ENCODE measurements at regions not wholly inside any gene's neighbourhood (a gene's known extent, or its start where the extent isn't known, plus 50 kb on each side); places are given as distances from the start of the nearest gene placed in this dataset.

DNA sequence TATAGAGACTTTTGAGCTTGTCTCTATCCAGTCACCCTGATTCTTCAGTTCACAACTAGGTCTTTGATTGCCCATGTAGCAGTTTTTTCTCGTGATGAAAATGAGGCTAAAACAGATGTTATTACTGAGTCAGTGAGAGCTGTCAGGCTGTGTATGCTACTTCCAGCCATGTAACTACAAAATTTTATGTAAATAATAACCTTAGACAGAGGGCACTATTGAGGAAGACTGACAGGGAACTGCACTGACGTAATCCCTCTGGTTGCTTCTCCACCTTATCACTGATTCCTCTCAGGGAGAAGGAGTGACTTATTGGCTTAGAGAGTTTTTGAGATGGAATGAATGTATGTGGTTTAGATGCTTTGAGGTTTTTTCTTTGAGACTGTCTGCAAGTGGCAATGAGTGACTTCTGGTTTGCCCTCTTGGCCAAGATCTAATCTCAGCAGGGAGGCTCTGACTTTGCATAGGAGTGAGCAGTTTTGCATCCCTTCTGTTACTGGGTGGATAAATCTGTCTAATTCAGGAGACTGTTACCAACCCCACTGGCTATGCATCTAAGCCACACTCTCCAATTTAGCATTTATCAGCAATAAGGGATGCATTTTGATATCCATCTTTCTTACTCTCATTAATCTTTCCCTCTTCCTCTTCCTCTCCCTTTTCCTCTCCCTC, 555.2 kb upstream of the FANCL start:
- TF ChIP-seq, protein P1, sequence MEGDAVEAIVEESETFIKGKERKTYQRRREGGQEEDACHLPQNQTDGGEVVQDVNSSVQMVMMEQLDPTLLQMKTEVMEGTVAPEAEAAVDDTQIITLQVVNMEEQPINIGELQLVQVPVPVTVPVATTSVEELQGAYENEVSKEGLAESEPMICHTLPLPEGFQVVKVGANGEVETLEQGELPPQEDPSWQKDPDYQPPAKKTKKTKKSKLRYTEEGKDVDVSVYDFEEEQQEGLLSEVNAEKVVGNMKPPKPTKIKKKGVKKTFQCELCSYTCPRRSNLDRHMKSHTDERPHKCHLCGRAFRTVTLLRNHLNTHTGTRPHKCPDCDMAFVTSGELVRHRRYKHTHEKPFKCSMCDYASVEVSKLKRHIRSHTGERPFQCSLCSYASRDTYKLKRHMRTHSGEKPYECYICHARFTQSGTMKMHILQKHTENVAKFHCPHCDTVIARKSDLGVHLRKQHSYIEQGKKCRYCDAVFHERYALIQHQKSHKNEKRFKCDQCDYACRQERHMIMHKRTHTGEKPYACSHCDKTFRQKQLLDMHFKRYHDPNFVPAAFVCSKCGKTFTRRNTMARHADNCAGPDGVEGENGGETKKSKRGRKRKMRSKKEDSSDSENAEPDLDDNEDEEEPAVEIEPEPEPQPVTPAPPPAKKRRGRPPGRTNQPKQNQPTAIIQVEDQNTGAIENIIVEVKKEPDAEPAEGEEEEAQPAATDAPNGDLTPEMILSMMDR (IDR thresholded peaks at IDR 0.05): no peak
- TF ChIP-seq POLR2AphosphoS5 (IDR thresholded peaks at IDR 0.05; ENCODE audit: low read depth, low read length): no peak
